Smooth muscle cell (in vitro differentiated cells): ENCODE measurements at regions not wholly inside any gene's neighbourhood (a gene's known extent, or its start where the extent isn't known, plus 50 kb on each side); places are given as distances from the start of the nearest gene placed in this dataset.
"Not testable (repeated sequence)": the region's sequence is repeated elsewhere in the genome, so short reads cannot be mapped to it uniquely, and the experiment has no call there.

Source experiments
- DNase-seq: peaks from one replicate; lab custom pipeline; 2025; ENCODE audit not compliant: unreplicated experiment; lab: John Stamatoyannopoulos, UW
- H2AFZ ChIP-seq: fragments of 200-600 bp; sonication (generic); 2 replicates; pipeline ENCODE4 v1.6.0; 2016; ENCODE audit warnings: antibody characterized with exemption, low read depth, mild to moderate bottlenecking
- H3F3A ChIP-seq: fragments of 200-600 bp; sonication (generic); 2 replicates; pipeline ENCODE4 v1.6.0; 2017; ENCODE audit warnings: antibody characterized with exemption, low read depth
- H3K27ac ChIP-seq: fragments of 200-600 bp; sonication (generic); 2 replicates; pipeline ENCODE4 v1.5.1; 2016; ENCODE audit warnings: low read depth, mild to moderate bottlenecking
- H3K27me3 ChIP-seq: fragments of 200-600 bp; sonication (generic); 2 replicates; pipeline ENCODE4 v1.6.1; 2016; ENCODE audit warnings: low read depth, mild to moderate bottlenecking
- H3K36me3 ChIP-seq: fragments of 200-600 bp; sonication (generic); 2 replicates; pipeline ENCODE4 v1.5.1; 2016; ENCODE audit warnings: low read depth
- H3K4me1 ChIP-seq: fragments of 200-600 bp; sonication (generic); 2 replicates; pipeline ENCODE4 v1.5.1; 2016; ENCODE audit warnings: low read depth
- H3K4me2 ChIP-seq: fragments of 200-600 bp; sonication (generic); 2 replicates; pipeline ENCODE4 v1.6.0; 2016; ENCODE audit warnings: mild to moderate bottlenecking
- H3K4me3 ChIP-seq: fragments of 200-600 bp; sonication (generic); 2 replicates; pipeline ENCODE4 v1.5.1; 2016; ENCODE audit warnings: mild to moderate bottlenecking
- H3K79me2 ChIP-seq: fragments of 200-600 bp; sonication (generic); 2 replicates; pipeline ENCODE4 v1.6.0; 2016; ENCODE audit warnings: low read depth, mild to moderate bottlenecking
- H3K9ac ChIP-seq: fragments of 200-600 bp; sonication (generic); 2 replicates; pipeline ENCODE4 v1.6.0; 2016; ENCODE audit warnings: low read depth
- H3K9me3 ChIP-seq: fragments of 200-600 bp; sonication (generic); replicated peaks from 2 replicates; pipeline ENCODE4 v1.5.1; 2016; ENCODE audit warnings: low read depth
- H4K20me1 ChIP-seq: fragments of 200-600 bp; sonication (generic); 2 replicates; pipeline ENCODE4 v1.6.0; 2016; ENCODE audit warnings: low read depth
- CTCF ChIP-seq: fragments of 200-600 bp; sonication (generic); IDR thresholded peaks from 2 replicates; pipeline ENCODE4 v1.5.1; 2017; ENCODE audit warnings: borderline replicate concordance, mild to moderate bottlenecking, antibody characterized with exemption; ENCODE audit not compliant: insufficient read depth, poor library complexity, severe bottlenecking
- WGBS: methylation state at CpG from one replicate; pipeline ENCODE4 v1.1.7; 2016; ENCODE audit warnings: low lambda C conversion rate; 5-methylcytosine and 5-hydroxymethylcytosine counted together

GRCh38 chr21:16455978-16456377 is 726.2 kb downstream of the USP25 start:
- H3K9ac ChIP-seq, result no peak overlapping the region
- H3K36me3 ChIP-seq, result no peaks in the 10 kb centered on the region
- H3K4me2 ChIP-seq, result no peak overlapping the region
- TF ChIP-seq CTCF, result no peak
- DNase-seq, result no peak
- H3K4me1 ChIP-seq, result no peaks in the 10 kb centered on the region
- no peaks in the 10 kb centered on the region for H3K27me3 ChIP-seq
- H3K27ac ChIP-seq, result no peak overlapping the region
- WGBS, result 86% methylated on average over 5 of the region's 5 CpGs
- H3F3A ChIP-seq, result no peaks in the 10 kb centered on the region
- no peak overlapping the region for H3K4me3 ChIP-seq
- no peaks in the 10 kb centered on the region for H4K20me1 ChIP-seq
- no peaks in the 10 kb centered on the region for H3K9me3 ChIP-seq
- H2AFZ ChIP-seq, result no peak overlapping the region
- H3K79me2 ChIP-seq, result no peaks in the 10 kb centered on the region

- DNase-seq, result no peak
- no peaks in the 10 kb centered on the region for H3K9me3 ChIP-seq
- WGBS, result 91% methylated on average over 5 of the region's 5 CpGs
- no peaks in the 10 kb centered on the region for H3K27me3 ChIP-seq
- H3K4me1 ChIP-seq, result no peaks in the 10 kb centered on the region
- no peaks in the 10 kb centered on the region for H4K20me1 ChIP-seq
- no peaks in the 10 kb centered on the region for H3K36me3 ChIP-seq
- no peaks in the 10 kb centered on the region for H3F3A ChIP-seq
- no peak overlapping the region for H3K4me3 ChIP-seq
- H3K27ac ChIP-seq, result no peak overlapping the region
- no peak overlapping the region for H2AFZ ChIP-seq
- no peak overlapping the region for H3K4me2 ChIP-seq
- H3K9ac ChIP-seq, result no peak overlapping the region
- H3K79me2 ChIP-seq, result no peaks in the 10 kb centered on the region
- TF ChIP-seq CTCF, result no peak
Observed at GRCh38 chr21:16457498-16457897, 727.7 kb downstream of the USP25 start.

GRCh38 chr21:16460936-16461335 is 731.2 kb downstream of the USP25 start:
- Histone ChIP-seq H3K79me2 (no peaks in the 10 kb centered on the region), H4K20me1 (no peaks in the 10 kb centered on the region), H3F3A (no peaks in the 10 kb centered on the region), H3K4me3 (no peak overlapping the region), H3K9ac (no peak overlapping the region), H3K4me1 (no peaks in the 10 kb centered on the region), H3K27ac (no peak overlapping the region), H3K9me3 (no peaks in the 10 kb centered on the region), H3K36me3 (no peaks in the 10 kb centered on the region), H2AFZ (no peak overlapping the region), H3K4me2 (no peak overlapping the region), H3K27me3 (no peaks in the 10 kb centered on the region)
- DNase-seq, result no peak
- TF ChIP-seq CTCF, result no peak
- 75% methylated on average over 2 of the region's 2 CpGs for WGBS

GRCh38 chr21:16464211-16464889 is 734.6 kb downstream of the USP25 start:
- 83% methylated on average over 3 of the region's 3 CpGs for WGBS
- not testable (repeated sequence) for DNase-seq, H4K20me1 ChIP-seq

More at GRCh38 chr21:16464211-16464889, 734.6 kb downstream of the USP25 start:
- H3K36me3 ChIP-seq, H3K79me2 ChIP-seq, H3K27ac ChIP-seq, H3K9me3 ChIP-seq, H2AFZ ChIP-seq, H3K27me3 ChIP-seq, H3K9ac ChIP-seq, H3K4me2 ChIP-seq, H3K4me3 ChIP-seq, H3F3A ChIP-seq, H3K4me1 ChIP-seq: not testable (repeated sequence)
